Sigmoid colon (tissue), 4 donors: ENCODE measurements at regions not wholly inside any gene's neighbourhood (a gene's known extent, or its start where the extent isn't known, plus 50 kb on each side); places are given as distances from the start of the nearest gene placed in this dataset.

Experiments
- CTCF ChIP-seq, 4 experiments: fragments of 450-650 bp in 3 of 4; fragments of 200-600 bp in 1 of 4; IDR thresholded peaks; one replicate each; pipeline ENCODE4 v1.5.1; 2016 to 2019; ENCODE audit warnings: antibody characterized with exemption in 4 of 4, mild to moderate bottlenecking in 3 of 4, moderate library complexity in 2 of 4
- POLR2AphosphoS5 ChIP-seq, 4 donors: sonication (generic); formaldehyde crosslinking; IDR thresholded peaks; one replicate each; pipeline ENCODE4 v1.6.1; 2017; ENCODE audit warnings: antibody characterized with exemption in 4 of 4

- TF ChIP-seq CTCF (IDR thresholded peaks at IDR 0.05), result no peak
- TF ChIP-seq POLR2AphosphoS5 (IDR thresholded peaks at IDR 0.05), result no peak
Measured at GRCh38 chr12:3398196-3398789, 92.7 kb upstream of the PRMT8 start.
